Bronchial epithelial cell (primary cell): ENCODE measurements at regions not wholly inside any gene's neighbourhood (a gene's known extent, or its start where the extent isn't known, plus 50 kb on each side); places are given as distances from the start of the nearest gene placed in this dataset.
"Not testable (repeated sequence)": the region's sequence is repeated elsewhere in the genome, so short reads cannot be mapped to it uniquely, and the experiment has no call there.

Source experiments
- DNase-seq: peaks from one replicate; pipeline ENCODE4 v3.0.0-alpha.2; 2010; ENCODE audit warnings: low read depth
- FAIRE-seq: peaks from 2 replicates; lab custom pipeline; 2011; peaks lifted over from hg19 to GRCh38; lab: Jason Lieb, UNC
- H3K27me3 ChIP-seq: 2 replicates; pipeline ENCODE4 v1.5.1; 2011; ENCODE audit warnings: low read length; ENCODE audit not compliant: control insufficient read depth, insufficient read depth
- H3K36me3 ChIP-seq: 2 replicates; pipeline ENCODE4 v1.5.1; 2011; ENCODE audit warnings: low read length; ENCODE audit not compliant: control insufficient read depth, insufficient read depth
- H3K4me3 ChIP-seq: 2 replicates; pipeline ENCODE4 v1.5.1; 2011; ENCODE audit warnings: mild to moderate bottlenecking, low read depth, low read length, control low read depth
- TF ChIP-seq, protein P1 (sequence below): IDR thresholded peaks from 2 replicates; pipeline ENCODE4 v1.5.1; 2011; ENCODE audit warnings: mild to moderate bottlenecking, moderate library complexity, low read length, control low read depth, inconsistent platforms; ENCODE audit not compliant: insufficient read depth, severe bottlenecking

DNA sequence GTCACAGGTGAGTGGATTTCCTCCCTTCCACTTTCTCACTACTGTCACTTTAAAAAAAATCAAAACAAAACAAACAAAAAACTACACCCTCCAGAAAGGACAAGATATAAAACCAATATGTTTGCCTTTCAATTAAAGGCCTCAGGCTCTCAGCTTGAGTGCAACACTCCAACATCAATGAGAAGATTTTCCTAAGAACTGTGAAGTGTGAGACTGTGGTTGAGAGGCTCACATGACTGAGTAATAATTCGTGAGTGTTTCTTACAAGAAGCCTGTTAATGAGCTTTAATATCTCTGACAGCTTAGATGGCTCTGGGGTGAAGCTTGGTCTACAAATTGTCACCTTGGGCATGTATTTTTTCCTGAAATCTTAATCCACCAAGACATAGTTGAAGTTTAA is 216.1 kb downstream of the ETAA1 start:
- Histone ChIP-seq H3K36me3 (no peaks in the 10 kb centered on the region), H3K27me3 (no peaks in the 10 kb centered on the region), H3K4me3 (no peak overlapping the region)
- DNase-seq (no peak), FAIRE-seq (no peak)
- TF ChIP-seq, protein P1, sequence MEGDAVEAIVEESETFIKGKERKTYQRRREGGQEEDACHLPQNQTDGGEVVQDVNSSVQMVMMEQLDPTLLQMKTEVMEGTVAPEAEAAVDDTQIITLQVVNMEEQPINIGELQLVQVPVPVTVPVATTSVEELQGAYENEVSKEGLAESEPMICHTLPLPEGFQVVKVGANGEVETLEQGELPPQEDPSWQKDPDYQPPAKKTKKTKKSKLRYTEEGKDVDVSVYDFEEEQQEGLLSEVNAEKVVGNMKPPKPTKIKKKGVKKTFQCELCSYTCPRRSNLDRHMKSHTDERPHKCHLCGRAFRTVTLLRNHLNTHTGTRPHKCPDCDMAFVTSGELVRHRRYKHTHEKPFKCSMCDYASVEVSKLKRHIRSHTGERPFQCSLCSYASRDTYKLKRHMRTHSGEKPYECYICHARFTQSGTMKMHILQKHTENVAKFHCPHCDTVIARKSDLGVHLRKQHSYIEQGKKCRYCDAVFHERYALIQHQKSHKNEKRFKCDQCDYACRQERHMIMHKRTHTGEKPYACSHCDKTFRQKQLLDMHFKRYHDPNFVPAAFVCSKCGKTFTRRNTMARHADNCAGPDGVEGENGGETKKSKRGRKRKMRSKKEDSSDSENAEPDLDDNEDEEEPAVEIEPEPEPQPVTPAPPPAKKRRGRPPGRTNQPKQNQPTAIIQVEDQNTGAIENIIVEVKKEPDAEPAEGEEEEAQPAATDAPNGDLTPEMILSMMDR, result no peak

DNA sequence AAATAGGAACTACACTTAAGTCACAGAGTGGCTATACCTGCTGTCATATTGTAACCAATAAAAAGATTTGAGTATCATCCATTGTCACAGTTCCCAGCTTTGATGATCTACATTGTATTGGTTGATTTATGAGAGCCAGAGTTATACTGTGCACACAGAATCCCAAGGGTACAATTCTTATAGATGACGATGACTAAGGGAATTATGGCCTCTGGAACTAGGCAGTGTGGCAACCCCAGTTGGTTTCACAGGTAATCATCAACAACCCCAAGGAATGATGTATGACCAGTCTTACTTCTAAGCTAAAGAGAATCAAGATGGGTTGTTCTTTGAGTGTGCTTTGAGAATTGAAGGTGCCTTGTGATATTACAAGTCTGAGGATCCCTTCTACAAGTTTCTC is 217.3 kb downstream of the ETAA1 start:
- H3K4me3 ChIP-seq, result no peak overlapping the region
- DNase-seq, result no peak
- no peak for FAIRE-seq
- no peaks in the 10 kb centered on the region for H3K27me3 ChIP-seq
- H3K36me3 ChIP-seq, result no peaks in the 10 kb centered on the region
- TF ChIP-seq, protein P1, result no peak

DNA sequence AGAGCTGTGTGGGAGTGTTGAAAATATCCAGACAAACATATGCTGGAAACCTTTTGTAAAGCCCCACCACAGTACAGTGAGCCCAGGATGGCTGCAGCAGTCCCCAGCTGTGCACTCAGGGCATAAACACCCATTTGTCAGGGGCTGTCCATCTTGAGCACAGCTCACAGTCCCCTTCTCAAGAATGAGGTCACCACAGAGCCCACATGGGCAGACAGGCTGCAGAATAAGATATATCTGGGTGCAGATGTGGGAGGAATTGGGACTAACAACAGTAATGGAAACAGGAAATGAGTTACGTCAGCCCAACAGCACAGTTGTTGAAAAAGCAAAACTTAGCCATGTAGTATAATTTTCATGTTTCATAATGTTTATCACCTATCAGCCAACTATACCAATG is 219.6 kb downstream of the ETAA1 start:
- TF ChIP-seq, protein P1, result no peak
- FAIRE-seq, result no peak
- Histone ChIP-seq H3K4me3 (no peak overlapping the region), H3K27me3 (peaks cover 1% of the 10 kb centered on the region), H3K36me3 (no peaks in the 10 kb centered on the region)
- DNase-seq, result no peak

DNA sequence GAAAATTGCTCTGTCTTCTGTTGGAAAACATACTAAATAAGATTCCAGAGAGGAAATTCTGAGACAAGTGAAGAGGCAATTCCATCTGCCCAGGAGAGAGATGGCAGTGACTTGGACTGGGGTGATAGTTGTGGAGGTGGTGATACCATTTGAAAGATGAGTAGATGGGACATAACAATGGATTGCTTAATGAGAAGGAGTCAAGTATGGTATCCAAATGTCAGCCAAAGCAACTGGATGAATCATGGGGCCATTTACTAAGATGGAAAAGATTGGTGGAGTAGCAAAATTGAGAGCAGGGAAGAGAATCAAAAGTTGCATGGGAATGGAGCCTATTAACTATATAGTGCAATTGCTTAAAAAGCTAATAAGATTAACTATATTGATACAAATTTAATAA is 222.1 kb downstream of the ETAA1 start:
- peaks cover 2% of the 10 kb centered on the region for H3K27me3 ChIP-seq
- no peak overlapping the region for H3K4me3 ChIP-seq
- TF ChIP-seq, protein P1, result no peak
- DNase-seq, result no peak
- H3K36me3 ChIP-seq, result no peaks in the 10 kb centered on the region
- FAIRE-seq, result no peak

DNA sequence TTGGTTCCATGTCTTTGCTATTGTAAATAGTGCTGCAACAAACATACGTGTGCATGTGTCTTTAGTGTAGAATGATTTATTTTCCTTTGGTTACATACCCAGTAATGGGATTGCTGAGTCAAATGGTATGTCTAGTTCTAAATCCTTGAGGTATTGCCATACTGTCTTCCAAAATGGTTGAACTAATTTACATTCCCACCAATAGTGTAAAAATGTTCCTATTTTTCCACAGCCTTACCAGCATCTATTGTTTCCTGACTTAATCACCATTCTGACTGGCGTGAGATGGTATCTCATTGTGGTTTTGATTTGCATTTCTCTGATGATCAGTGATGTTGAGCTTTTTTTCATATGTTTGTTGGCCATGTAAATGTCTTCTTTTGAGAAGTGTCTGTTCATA is 226.6 kb downstream of the ETAA1 start:
- not testable (repeated sequence) for H3K27me3 ChIP-seq, H3K4me3 ChIP-seq, DNase-seq, H3K36me3 ChIP-seq, FAIRE-seq

DNA sequence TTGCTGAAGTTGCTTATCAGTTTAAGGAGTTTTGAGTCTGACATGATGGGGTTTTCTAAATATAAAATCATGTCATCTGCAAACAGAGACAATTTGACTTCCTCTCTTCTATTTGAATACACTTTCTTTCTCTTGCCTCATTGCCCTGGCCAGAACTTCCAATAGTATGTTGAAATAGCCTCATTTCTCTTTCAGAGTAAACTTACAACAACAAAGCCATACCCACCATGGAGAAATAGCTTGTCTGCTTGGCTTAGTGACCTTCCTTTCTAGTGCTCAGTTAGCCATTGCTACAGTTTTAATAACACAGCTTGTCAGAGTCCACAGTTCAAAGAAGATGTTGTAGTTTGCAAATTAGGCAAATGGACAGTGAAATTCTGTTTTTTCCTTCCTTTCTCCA is 228.0 kb downstream of the ETAA1 start:
- Histone ChIP-seq H3K27me3 (peaks cover 4% of the 10 kb centered on the region), H3K36me3 (no peaks in the 10 kb centered on the region), H3K4me3 (no peak overlapping the region)
- FAIRE-seq, result no peak
- no peak for DNase-seq
- TF ChIP-seq, protein P1, result no peak
